Fibroblast of lung (primary cell): ENCODE measurements at regions not wholly inside any gene's neighbourhood (a gene's known extent, or its start where the extent isn't known, plus 50 kb on each side); places are given as distances from the start of the nearest gene placed in this dataset.

Experiments used
- CTCF ChIP-seq, 2 donors: IDR thresholded peaks in 1 of 2; conservative IDR thresholded peaks in 1 of 2; 1 replicate in 1 of 2; 2 replicates in 1 of 2; pipeline ENCODE4 v1.5.1; 2011 to 2012; ENCODE audit warnings: low read length in 2 of 2, control low read depth in 1 of 2, inconsistent platforms in 1 of 2, low read depth in 1 of 2, mild to moderate bottlenecking in 1 of 2
- EZH2 ChIP-seq: IDR thresholded peaks from 2 replicates; pipeline ENCODE4 v1.5.1; 2012; ENCODE audit warnings: low read length, control low read depth, mild to moderate bottlenecking; ENCODE audit errors: missing control alignments

GRCh38 chr3:64972793-64973192, 285.0 kb upstream of the ADAMTS9 start:
- TF ChIP-seq CTCF (conservative IDR thresholded peaks at IDR 0.05 in 1 of 2, IDR thresholded peaks at IDR 0.05 in 1 of 2; ENCODE audit: low read depth in 1 of 2, low read length in 2 of 2) (no peak), EZH2 (no peak)
